Vagina (tissue), 2 donors: ENCODE measurements at regions not wholly inside any gene's neighbourhood (a gene's known extent, or its start where the extent isn't known, plus 50 kb on each side); places are given as distances from the start of the nearest gene placed in this dataset.

Experiments
- POLR2AphosphoS5 ChIP-seq, 2 donors: sonication (generic); formaldehyde crosslinking; IDR thresholded peaks; one replicate each; pipeline ENCODE4 v1.9.0; 2017; ENCODE audit warnings: antibody characterized with exemption in 2 of 2, mild to moderate bottlenecking in 2 of 2, low read depth in 1 of 2; ENCODE audit not compliant: insufficient read depth in 1 of 2
- TF ChIP-seq, protein P1 (sequence below), 3 experiments: fragments of 450-650 bp in 2 of 3; fragments of 200-600 bp in 1 of 3; sonication (generic) in 1 of 3; IDR thresholded peaks; one replicate each; pipeline ENCODE4 v1.5.1; 2017 to 2019; ENCODE audit warnings: antibody characterized with exemption in 3 of 3, mild to moderate bottlenecking in 2 of 3, moderate library complexity in 2 of 3

DNA sequence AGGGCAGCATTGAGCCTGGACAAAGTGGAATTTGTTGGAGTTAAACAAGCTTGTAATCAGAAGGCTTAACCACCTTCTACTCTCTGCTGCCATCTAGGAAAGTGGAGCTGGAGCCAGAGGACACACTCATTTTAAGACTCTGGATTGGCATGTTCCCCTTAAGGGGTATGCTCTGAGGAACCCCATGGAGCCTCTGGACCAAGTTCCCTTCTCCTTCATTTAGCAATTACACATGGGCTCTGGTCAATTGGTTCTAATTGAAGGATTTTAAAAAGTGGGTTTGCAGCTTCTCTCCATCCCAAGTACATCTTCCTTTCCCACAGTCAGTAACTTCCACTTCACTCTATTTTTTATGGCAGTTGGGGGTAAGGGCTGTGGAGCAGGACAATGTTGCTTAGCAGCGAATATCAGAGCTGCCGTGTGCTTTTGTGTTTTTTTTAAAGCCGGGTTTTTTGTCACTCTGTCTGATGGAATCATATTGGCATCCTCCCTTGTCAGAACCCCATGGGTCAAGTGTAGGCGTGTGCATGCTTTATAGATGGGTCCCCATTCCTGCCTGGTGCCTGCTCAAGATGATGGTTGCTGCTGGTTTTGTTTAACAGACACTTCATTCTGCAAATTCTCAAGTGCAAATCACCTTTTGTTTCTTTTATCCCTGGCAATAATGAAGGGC, 330.7 kb upstream of the ADAMTSL1 start:
- TF ChIP-seq, protein P1, sequence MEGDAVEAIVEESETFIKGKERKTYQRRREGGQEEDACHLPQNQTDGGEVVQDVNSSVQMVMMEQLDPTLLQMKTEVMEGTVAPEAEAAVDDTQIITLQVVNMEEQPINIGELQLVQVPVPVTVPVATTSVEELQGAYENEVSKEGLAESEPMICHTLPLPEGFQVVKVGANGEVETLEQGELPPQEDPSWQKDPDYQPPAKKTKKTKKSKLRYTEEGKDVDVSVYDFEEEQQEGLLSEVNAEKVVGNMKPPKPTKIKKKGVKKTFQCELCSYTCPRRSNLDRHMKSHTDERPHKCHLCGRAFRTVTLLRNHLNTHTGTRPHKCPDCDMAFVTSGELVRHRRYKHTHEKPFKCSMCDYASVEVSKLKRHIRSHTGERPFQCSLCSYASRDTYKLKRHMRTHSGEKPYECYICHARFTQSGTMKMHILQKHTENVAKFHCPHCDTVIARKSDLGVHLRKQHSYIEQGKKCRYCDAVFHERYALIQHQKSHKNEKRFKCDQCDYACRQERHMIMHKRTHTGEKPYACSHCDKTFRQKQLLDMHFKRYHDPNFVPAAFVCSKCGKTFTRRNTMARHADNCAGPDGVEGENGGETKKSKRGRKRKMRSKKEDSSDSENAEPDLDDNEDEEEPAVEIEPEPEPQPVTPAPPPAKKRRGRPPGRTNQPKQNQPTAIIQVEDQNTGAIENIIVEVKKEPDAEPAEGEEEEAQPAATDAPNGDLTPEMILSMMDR (IDR thresholded peaks at IDR 0.05): no peak
- no peak for TF ChIP-seq POLR2AphosphoS5 (IDR thresholded peaks at IDR 0.05; ENCODE audit: insufficient read depth in 1 of 2, low read depth in 1 of 2)
